ENCODE measurements at regions not wholly inside any gene's neighbourhood (a gene's known extent, or its start where the extent isn't known, plus 50 kb on each side); places are given as distances from the start of the nearest gene placed in this dataset.

DNA sequence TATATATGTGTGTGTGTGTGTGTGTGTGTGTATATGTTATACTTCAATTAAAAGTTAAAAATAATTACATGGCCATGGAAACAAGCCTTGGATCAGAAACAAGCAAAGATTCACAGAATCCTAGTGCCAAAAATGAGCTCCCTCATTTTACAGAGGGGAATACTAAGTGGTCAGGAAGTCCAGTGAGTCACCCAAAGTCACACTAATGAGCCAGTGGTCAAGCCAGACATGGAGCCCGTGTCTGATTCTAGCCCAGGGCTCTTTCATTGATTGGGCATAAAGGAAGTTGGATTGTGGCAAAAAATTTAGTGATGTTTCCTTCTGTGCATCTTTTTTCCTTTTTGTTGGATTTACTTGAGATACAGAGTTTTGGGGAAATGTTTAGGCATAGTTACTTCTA is 152.5 kb upstream of the NPHP3 start:
- TF ChIP-seq YY1 (IDR thresholded peaks at IDR 0.05; ENCODE audit: insufficient read depth, insufficient read length) (no peak), ZNF274 (IDR thresholded peaks at IDR 0.05; ENCODE audit: low read depth, low read length) (no peak), SUZ12 (IDR thresholded peaks at IDR 0.05; ENCODE audit: extremely low read depth, insufficient read depth, insufficient read length) (no peak)

Measured in NT2/D1 (cell line).